Osteoblast (primary cell): ENCODE measurements at regions not wholly inside any gene's neighbourhood (a gene's known extent, or its start where the extent isn't known, plus 50 kb on each side); places are given as distances from the start of the nearest gene placed in this dataset.

ENCODE experiments used
- DNase-seq: peaks from one replicate; pipeline ENCODE4 v3.0.0; 2011; ENCODE audit warnings: low spot score, mixed read lengths; ENCODE audit not compliant: insufficient read length; ENCODE audit errors: missing footprints
- H2AFZ ChIP-seq: 2 replicates; pipeline ENCODE4 v1.6.0; 2011; ENCODE audit warnings: mild to moderate bottlenecking, low read length
- H3K27ac ChIP-seq: 2 replicates; pipeline ENCODE4 v1.5.1; 2011; ENCODE audit warnings: mild to moderate bottlenecking, low read depth, low read length, moderate library complexity
- H3K27me3 ChIP-seq: 2 replicates; pipeline ENCODE4 v1.6.0; 2012; ENCODE audit warnings: mild to moderate bottlenecking, control low read depth, inconsistent platforms, low read length, moderate library complexity; ENCODE audit not compliant: insufficient read depth
- H3K36me3 ChIP-seq: 2 replicates; pipeline ENCODE4 v1.5.1; 2011; ENCODE audit warnings: mild to moderate bottlenecking, low read length, control low read depth, moderate library complexity; ENCODE audit not compliant: insufficient read depth
- H3K4me1 ChIP-seq: 2 replicates; pipeline ENCODE4 v1.5.1; 2011; ENCODE audit warnings: mild to moderate bottlenecking, low read length, control low read depth, moderate library complexity; ENCODE audit not compliant: insufficient read depth
- H3K4me2 ChIP-seq: 2 replicates; pipeline ENCODE4 v1.6.0; 2011; ENCODE audit warnings: mild to moderate bottlenecking, low read length; ENCODE audit not compliant: insufficient read depth
- H3K4me3 ChIP-seq: fragments of 200-600 bp; sonication (generic); 3 replicates; pipeline ENCODE4 v1.5.1; 2012; ENCODE audit warnings: mild to moderate bottlenecking, low read length, inconsistent platforms; ENCODE audit not compliant: insufficient read depth
- H3K79me2 ChIP-seq: 2 replicates; pipeline ENCODE4 v1.6.0; 2012; ENCODE audit warnings: mild to moderate bottlenecking, low read length, control low read depth, inconsistent platforms; ENCODE audit not compliant: insufficient read depth
- H3K9me3 ChIP-seq: 2 replicates; pipeline ENCODE4 v1.5.1; 2011; ENCODE audit warnings: low read depth, low read length, control low read depth
- H4K20me1 ChIP-seq: 2 replicates; pipeline ENCODE4 v1.6.0; 2012; ENCODE audit warnings: mild to moderate bottlenecking, low read length, control low read depth; ENCODE audit not compliant: insufficient read depth
- CTCF ChIP-seq: IDR thresholded peaks from 2 replicates; pipeline ENCODE4 v1.5.1; 2011; ENCODE audit warnings: mild to moderate bottlenecking, low read depth, low read length, moderate library complexity; ENCODE audit errors: extremely low read depth

- H3K36me3 ChIP-seq = no peaks in the 10 kb centered on the region
Measured at GRCh38 chr2:234850818-234851217, 101.0 kb upstream of the SH3BP4 start.

GRCh38 chr2:234849678-234850077 lies 102.1 kb upstream of the SH3BP4 start:
- no peak overlapping the region for H2AFZ ChIP-seq
- H3K4me1 ChIP-seq = no peaks in the 10 kb centered on the region
- no peak overlapping the region for H3K27ac ChIP-seq
- H4K20me1 ChIP-seq = no peaks in the 10 kb centered on the region
- no peak for DNase-seq
- no peak for TF ChIP-seq CTCF
- peaks cover 5% of the 10 kb centered on the region for H3K27me3 ChIP-seq
- no peaks in the 10 kb centered on the region for H3K9me3 ChIP-seq
- H3K4me3 ChIP-seq = no peak overlapping the region
- no peak overlapping the region for H3K4me2 ChIP-seq
- no peaks in the 10 kb centered on the region for H3K36me3 ChIP-seq
- no peaks in the 10 kb centered on the region for H3K79me2 ChIP-seq

More at GRCh38 chr2:234850818-234851217, 101.0 kb upstream of the SH3BP4 start:
- Histone ChIP-seq H2AFZ (no peak overlapping the region), H3K9me3 (no peaks in the 10 kb centered on the region), H3K4me2 (no peak overlapping the region), H4K20me1 (no peaks in the 10 kb centered on the region), H3K79me2 (no peaks in the 10 kb centered on the region), H3K4me1 (no peaks in the 10 kb centered on the region), H3K4me3 (no peak overlapping the region), H3K27me3 (peaks cover 5% of the 10 kb centered on the region), H3K27ac (no peak overlapping the region)
- TF ChIP-seq CTCF = no peak
- no peak for DNase-seq

GRCh38 chr2:234848578-234848977 lies 103.2 kb upstream of the SH3BP4 start:
- Histone ChIP-seq H3K9me3 (no peaks in the 10 kb centered on the region), H3K79me2 (no peaks in the 10 kb centered on the region), H3K36me3 (no peaks in the 10 kb centered on the region), H3K4me2 (no peak overlapping the region), H3K4me1 (no peaks in the 10 kb centered on the region), H3K27ac (no peak overlapping the region), H3K27me3 (peaks cover 5% of the 10 kb centered on the region), H2AFZ (no peak overlapping the region), H3K4me3 (no peak overlapping the region), H4K20me1 (no peaks in the 10 kb centered on the region)
- no peak for DNase-seq
- no peak for TF ChIP-seq CTCF

- Histone ChIP-seq H3K4me3 (no peak overlapping the region), H3K36me3 (no peaks in the 10 kb centered on the region), H3K4me2 (no peak overlapping the region), H3K79me2 (no peaks in the 10 kb centered on the region), H3K9me3 (no peaks in the 10 kb centered on the region), H3K27me3 (peaks cover 5% of the 10 kb centered on the region), H4K20me1 (no peaks in the 10 kb centered on the region), H3K27ac (no peak overlapping the region), H2AFZ (no peak overlapping the region), H3K4me1 (no peaks in the 10 kb centered on the region)
- DNase-seq = no peak
- no peak for TF ChIP-seq CTCF
Measured at GRCh38 chr2:234847639-234848038, 104.2 kb upstream of the SH3BP4 start.
